HG03378 (cell line): ENCODE measurements at regions not wholly inside any gene's neighbourhood (a gene's known extent, or its start where the extent isn't known, plus 50 kb on each side); places are given as distances from the start of the nearest gene placed in this dataset.

Experiments used
- ATAC-seq: cut with Tn5 transposase; IDR thresholded peaks from one replicate; pipeline ENCODE4 v1.9.1; 2021; ENCODE audit warnings: mild to moderate bottlenecking, moderate library complexity; ENCODE audit not compliant: unreplicated experiment

- ATAC-seq = no peak
Measured at GRCh38 chr1:101153692-101154091, 83.1 kb upstream of the S1PR1 start.

GRCh38 chr1:101152633-101153032, 84.2 kb upstream of the S1PR1 start:
- ATAC-seq = no peak

- no peak for ATAC-seq
Measured at GRCh38 chr1:101151286-101151685, 85.5 kb upstream of the S1PR1 start.

DNA sequence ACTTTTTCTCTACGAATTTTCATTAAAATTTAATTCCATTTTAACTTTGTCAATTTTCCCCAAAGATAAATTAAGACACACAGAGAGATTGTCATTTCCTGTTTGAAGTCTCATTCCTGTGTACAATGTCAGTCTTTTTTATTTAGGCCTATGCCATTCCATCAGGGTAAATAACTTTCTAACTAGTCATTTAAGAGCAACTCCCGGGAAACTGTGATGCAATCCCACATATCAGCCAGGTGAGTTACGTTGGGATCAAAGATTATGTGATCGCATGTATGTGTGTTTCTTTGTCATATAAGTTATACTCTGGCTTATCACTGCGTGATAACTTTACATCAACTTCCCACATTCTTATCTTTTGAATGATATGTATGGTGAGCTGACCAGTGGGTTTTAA, 86.1 kb upstream of the S1PR1 start:
- ATAC-seq = no peak

DNA sequence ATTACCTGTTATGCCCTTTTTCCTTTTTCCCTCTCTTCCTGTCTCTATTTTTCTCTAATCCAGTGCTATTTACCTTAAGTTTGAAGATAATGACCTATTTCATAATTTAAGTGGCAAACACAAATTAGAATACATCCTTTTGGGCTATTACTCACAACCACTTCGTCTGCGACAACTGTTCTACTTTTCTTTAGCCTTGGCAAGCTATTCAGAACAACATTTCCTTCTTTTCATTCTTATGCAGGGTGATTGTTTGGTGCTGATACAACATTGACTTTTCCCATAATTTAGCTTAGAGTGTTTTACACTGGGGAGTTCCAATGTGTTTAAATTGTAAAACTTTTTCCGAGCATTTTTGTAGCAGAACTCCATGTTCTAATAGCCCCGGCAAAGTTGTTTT, 86.6 kb upstream of the S1PR1 start:
- ATAC-seq = no peak

- no peak for ATAC-seq
Measured at GRCh38 chr1:101148980-101149379, 87.8 kb upstream of the S1PR1 start.

DNA sequence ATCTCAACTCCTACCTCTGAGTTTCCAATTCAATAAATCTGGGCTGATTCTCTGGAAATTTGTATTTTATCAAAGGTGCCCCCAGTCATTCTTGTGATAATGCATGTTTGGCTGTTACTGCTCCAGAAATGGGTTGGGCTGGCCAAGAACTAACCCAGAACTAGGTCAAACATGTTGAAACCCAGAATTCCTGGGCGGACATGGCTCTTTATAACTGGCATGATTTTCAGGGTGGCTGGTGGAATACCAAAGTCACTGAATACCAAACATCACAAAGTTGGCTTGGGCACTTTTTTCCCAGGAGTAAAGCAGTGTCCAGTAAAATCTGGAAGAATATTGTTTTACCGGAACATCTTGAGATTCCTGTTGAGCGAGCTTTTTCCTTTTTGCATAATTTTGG, 89.4 kb upstream of the S1PR1 start:
- ATAC-seq = no peak

DNA sequence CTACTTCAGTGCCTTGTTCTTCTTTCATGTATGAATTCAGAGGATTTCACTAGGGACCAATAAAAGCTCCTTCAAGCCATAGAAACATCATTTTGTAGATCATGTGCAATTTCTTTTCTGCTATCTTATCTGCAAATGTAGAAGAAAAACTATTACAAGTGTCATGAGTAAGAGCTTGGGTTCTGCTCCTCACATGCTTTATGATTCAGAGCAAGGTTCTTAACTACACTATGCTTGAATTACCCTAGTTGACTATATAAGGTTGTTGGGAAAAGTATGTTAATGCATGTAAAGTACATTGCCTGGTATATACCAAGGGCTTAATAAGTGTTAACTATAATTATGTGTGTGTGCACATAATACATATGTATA, 91.4 kb upstream of the S1PR1 start:
- ATAC-seq = no peak

GRCh38 chr1:101144671-101145448, 92.0 kb upstream of the S1PR1 start:
- no peak for ATAC-seq

- no peak for ATAC-seq
Measured at GRCh38 chr1:101142244-101142643, 94.6 kb upstream of the S1PR1 start.

- no peak for ATAC-seq
Measured at GRCh38 chr1:101141376-101141775, 95.4 kb upstream of the S1PR1 start.

- no peak for ATAC-seq
Measured at GRCh38 chr1:101139821-101140718, 96.7 kb upstream of the S1PR1 start.

DNA sequence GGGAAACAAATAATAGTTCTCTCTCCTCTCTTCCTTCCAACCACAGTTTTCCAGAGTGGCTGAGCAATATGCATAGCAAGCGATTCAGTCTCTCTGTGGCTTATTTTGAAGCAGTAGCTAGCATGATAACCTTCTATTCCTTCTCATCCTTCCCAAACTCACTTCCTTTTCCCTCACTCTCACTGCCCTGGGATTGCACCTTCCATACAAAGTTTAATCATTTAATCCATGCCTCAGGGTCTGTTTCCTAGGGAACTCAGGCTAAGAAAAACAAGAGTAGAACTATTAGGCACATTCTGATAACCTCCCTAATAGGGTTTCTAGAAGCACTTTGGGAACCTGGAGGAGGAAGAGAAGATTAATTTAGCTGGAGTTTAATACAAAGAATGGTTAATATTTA, 97.7 kb upstream of the S1PR1 start:
- no peak for ATAC-seq

GRCh38 chr1:101137144-101138126, 99.4 kb upstream of the S1PR1 start:
- ATAC-seq = peak; percentile 41

- peak; percentile 65 for ATAC-seq
Measured at GRCh38 chr1:101136739-101137138, 100.1 kb upstream of the S1PR1 start.

DNA sequence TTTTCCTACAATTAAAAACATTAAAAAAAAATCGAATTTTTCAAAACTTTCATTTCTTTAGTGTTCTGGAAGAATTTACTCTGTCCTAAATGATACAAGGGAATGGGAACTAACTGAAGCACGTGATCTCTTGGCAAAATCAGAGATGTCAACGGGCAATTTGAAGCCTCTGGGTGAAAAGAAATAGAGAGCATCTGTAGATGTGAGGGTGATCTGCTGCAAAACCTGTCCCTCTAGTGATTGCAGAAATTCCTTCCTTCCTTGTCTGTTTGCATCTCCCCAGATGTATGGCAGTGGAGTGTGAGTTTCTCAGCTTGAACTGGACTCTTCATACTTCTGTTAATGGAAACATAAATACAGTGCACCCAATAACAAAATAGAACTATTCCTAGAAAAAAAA, 100.5 kb upstream of the S1PR1 start:
- no peak for ATAC-seq

GRCh38 chr1:101135526-101135925, 101.3 kb upstream of the S1PR1 start:
- no peak for ATAC-seq

DNA sequence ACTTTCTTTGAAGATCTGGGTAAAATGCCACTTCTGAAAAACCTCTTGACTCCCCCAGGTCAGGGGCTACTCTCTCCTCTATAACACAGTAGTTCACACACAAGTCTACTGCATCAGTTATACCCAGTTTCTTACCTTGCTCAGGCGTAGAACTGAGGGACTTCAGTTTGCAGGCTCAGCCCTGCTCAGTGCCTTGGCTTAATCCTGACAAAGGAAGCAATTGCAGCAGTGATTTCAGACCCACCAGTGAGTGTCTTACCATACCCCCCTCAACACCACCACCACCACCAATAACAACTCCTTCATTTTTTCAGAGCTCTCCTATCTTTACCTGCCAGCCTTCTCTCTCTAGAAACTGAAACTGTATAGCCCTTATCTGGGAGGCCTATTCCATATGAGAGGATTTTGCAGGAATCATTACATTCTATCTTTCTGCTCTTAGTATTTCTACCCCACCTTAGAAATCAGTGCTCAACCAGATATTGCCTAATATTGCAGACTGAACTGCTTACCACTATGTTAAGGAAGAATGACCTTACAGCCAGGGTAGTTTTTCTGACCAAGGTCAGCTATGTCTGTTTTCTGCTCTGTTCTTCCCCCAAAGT, 105.5 kb upstream of the S1PR1 start:
- no peak for ATAC-seq

GRCh38 chr1:101130673-101131072, 105.1 kb upstream of the DPH5 start:
- no peak for ATAC-seq

DNA sequence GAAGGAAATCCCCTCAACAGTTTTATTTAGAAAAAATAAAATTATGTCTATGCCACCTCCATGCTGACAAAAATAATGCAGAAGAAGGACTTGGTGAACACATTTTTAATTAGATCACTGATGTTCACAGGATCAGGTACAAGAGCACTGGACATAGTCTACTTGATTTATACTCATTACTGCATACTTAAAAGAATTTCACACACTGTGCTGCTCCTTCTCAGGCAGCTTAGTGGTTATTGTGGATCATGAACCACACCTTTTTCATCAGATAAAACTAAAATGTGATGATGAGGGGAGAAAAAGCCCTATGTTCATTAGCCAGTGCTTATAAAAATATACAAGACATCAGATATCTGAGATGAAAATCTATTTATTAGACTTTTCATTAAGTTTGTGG, 103.3 kb upstream of the DPH5 start:
- no peak for ATAC-seq
